Stimulated activated CD4-positive, alpha-beta T cell treated with anti-CD3 and anti-CD28 coated beads, TNF-alpha, amount 100 ng/mL, for 24 hours (primary cell): ENCODE measurements at regions not wholly inside any gene's neighbourhood (a gene's known extent, or its start where the extent isn't known, plus 50 kb on each side); places are given as distances from the start of the nearest gene placed in this dataset.
A peak's percentile ranks its signal among the peaks of the same experiment; 100 is the strongest.

Experiments
- DNase-seq, 3 experiments: peaks; one replicate each; pipeline ENCODE4 v3.0.0-alpha.2; 2020; ENCODE audit warnings: low read depth in 3 of 3

- DNase-seq = no peak
Measured at GRCh38 chr7:98040626-98041360, 50.8 kb upstream of the OCM2 start.

- no peak for DNase-seq
Measured at GRCh38 chr7:98046816-98047215, 56.8 kb upstream of the OCM2 start.

GRCh38 chr7:98049034-98049433 is 57.6 kb upstream of the LMTK2 start:
- no peak for DNase-seq

GRCh38 chr7:98051118-98051744 is 55.4 kb upstream of the LMTK2 start:
- DNase-seq = peak; percentile 5 to 70 (median 28)

GRCh38 chr7:98054585-98054984 is 52.1 kb upstream of the LMTK2 start:
- no peak for DNase-seq

- no peak for DNase-seq
Measured at GRCh38 chr7:98056580-98056979, 50.1 kb upstream of the LMTK2 start.
